H1 (cell line): ENCODE measurements at regions not wholly inside any gene's neighbourhood (a gene's known extent, or its start where the extent isn't known, plus 50 kb on each side); places are given as distances from the start of the nearest gene placed in this dataset.

Experiments used
- CTCF ChIA-PET: fragments of 300-600 bp; sonication (Branson Sonifier 250); formaldehyde crosslinking; loops from one replicate; lab custom pipeline; 2021; ENCODE audit not compliant: partially characterized antibody; lab: Charles Lee
- POLR2A ChIA-PET: fragments of 300-600 bp; sonication (Branson Sonifier 250); formaldehyde crosslinking; loops from one replicate; lab custom pipeline; 2021; ENCODE audit warnings: inconsistent platforms; ENCODE audit not compliant: partially characterized antibody; lab: Charles Lee
- DNase-seq, 2 experiments: peaks; one replicate each; pipeline versions ENCODE4 v3.0.0 to v3.0.0-alpha.2; 2010 to 2022; ENCODE audit warnings: low spot score in 2 of 2, low read depth in 1 of 2, mixed read lengths in 1 of 2
- FAIRE-seq: peaks from 2 replicates; lab custom pipeline; 2011; peaks lifted over from hg19 to GRCh38; lab: Jason Lieb, UNC
- H2AFZ ChIP-seq: 2 replicates; pipeline ENCODE4 v1.8.1; 2012; ENCODE audit warnings: low read length, inconsistent platforms
- H2AK5ac ChIP-seq: 2 replicates; pipeline ENCODE4 v1.6.1; 2013; ENCODE audit warnings: low read depth, low read length
- H2BK120ac ChIP-seq: replicated peaks from 2 replicates; pipeline ENCODE3; 2013; ENCODE audit warnings: low read depth, low read length, inconsistent platforms
- H2BK12ac ChIP-seq: 2 replicates; pipeline ENCODE4 v1.6.1; 2013; ENCODE audit warnings: low read depth, low read length
- H2BK15ac ChIP-seq: 2 replicates; pipeline ENCODE4 v1.6.1; 2013; ENCODE audit warnings: low read length
- H2BK20ac ChIP-seq: 2 replicates; pipeline ENCODE4 v1.6.1; 2013; ENCODE audit warnings: low read length
- H2BK5ac ChIP-seq: 2 replicates; pipeline ENCODE4 v1.6.1; 2013; ENCODE audit warnings: low read depth, low read length
- H3K14ac ChIP-seq: 2 replicates; pipeline ENCODE4 v1.6.1; 2013; ENCODE audit warnings: inconsistent platforms; ENCODE audit not compliant: insufficient read length
- H3K18ac ChIP-seq: 2 replicates; pipeline ENCODE4 v1.6.1; 2013; ENCODE audit warnings: low read length; ENCODE audit errors: extremely low read depth
- H3K23ac ChIP-seq: 2 replicates; pipeline ENCODE4 v1.6.1; 2013; ENCODE audit warnings: inconsistent platforms; ENCODE audit not compliant: insufficient read length
- H3K23me2 ChIP-seq: 2 replicates; pipeline ENCODE4 v1.6.1; 2013; ENCODE audit warnings: low read depth, low read length
- H3K27ac ChIP-seq: 2 replicates; pipeline ENCODE4 v1.6.1; 2011; ENCODE audit warnings: low read depth, low read length, inconsistent platforms
- H3K27me3 ChIP-seq, 4 experiments: replicated peaks in 1 of 4; 1 replicate in 1 of 4; 2 replicates in 3 of 4; pipeline versions ENCODE4 v1.6.1 to v1.8.1; 2011 to 2013; ENCODE audit warnings: low read length in 3 of 4, mild to moderate bottlenecking in 3 of 4, inconsistent platforms in 2 of 4, mixed read lengths in 2 of 4, moderate library complexity in 1 of 4; ENCODE audit not compliant: control insufficient read depth in 3 of 4, insufficient read depth in 3 of 4; ENCODE audit errors: extremely low read depth in 1 of 4
- H3K36me3 ChIP-seq, 4 experiments: 2 replicates each; pipeline versions ENCODE4 v1.6.1 to v1.8.1; 2011 to 2013; ENCODE audit warnings: mild to moderate bottlenecking in 4 of 4, low read length in 3 of 4, moderate library complexity in 2 of 4, control low read depth in 1 of 4, inconsistent platforms in 1 of 4; ENCODE audit not compliant: insufficient read depth in 4 of 4, control insufficient read depth in 2 of 4
- H3K4ac ChIP-seq: replicated peaks from 2 replicates; pipeline ENCODE3; 2013; ENCODE audit warnings: low read length, low read depth, mixed read lengths, inconsistent platforms; ENCODE audit not compliant: insufficient read length
- H3K4me1 ChIP-seq, 4 experiments: replicated peaks in 1 of 4; 1 replicate in 1 of 4; 2 replicates in 3 of 4; pipeline versions ENCODE4 v1.6.1 to v1.8.1; 2011 to 2013; ENCODE audit warnings: low read length in 3 of 4, inconsistent platforms in 2 of 4, mixed read lengths in 1 of 4; ENCODE audit not compliant: insufficient read depth in 4 of 4, control insufficient read depth in 3 of 4
- H3K4me2 ChIP-seq, 2 experiments: 2 replicates each; pipeline versions ENCODE4 v1.6.1 to v1.8.1; 2011 to 2013; ENCODE audit warnings: low read depth in 2 of 2, low read length in 2 of 2, control low read depth in 1 of 2, inconsistent platforms in 1 of 2, mild to moderate bottlenecking in 1 of 2; ENCODE audit not compliant: insufficient read depth in 1 of 2
- H3K4me3 ChIP-seq, 4 experiments: fragments of 200-600, 300-600 bp in 1 of 4; sonication (generic), shearing (Covaris generic), sonication (Bioruptor Twin) in 1 of 4; 2 replicates each; pipeline versions ENCODE4 v1.5.1 to v1.8.1; 2011 to 2016; ENCODE audit warnings: low read length in 4 of 4, low read depth in 3 of 4, control low read depth in 2 of 4, inconsistent platforms in 2 of 4, mild to moderate bottlenecking in 2 of 4, mixed read lengths in 1 of 4, moderate library complexity in 1 of 4; ENCODE audit not compliant: insufficient read depth in 2 of 4; ENCODE audit errors: extremely low read depth in 1 of 4
- H3K56ac ChIP-seq: replicated peaks from 2 replicates; pipeline ENCODE3; 2013; ENCODE audit warnings: low read depth, mild to moderate bottlenecking, mixed read lengths, low read length, inconsistent platforms; ENCODE audit not compliant: insufficient read length
- H3K79me1 ChIP-seq: 2 replicates; pipeline ENCODE4 v1.6.1; 2013; ENCODE audit warnings: low read depth, low read length, control low read depth
- H3K79me2 ChIP-seq, 2 experiments: 2 replicates each; pipeline versions ENCODE4 v1.6.1 to v1.8.1; 2012 to 2013; ENCODE audit warnings: low read length in 2 of 2, mild to moderate bottlenecking in 2 of 2, inconsistent platforms in 1 of 2; ENCODE audit not compliant: insufficient read depth in 2 of 2, control insufficient read depth in 1 of 2
- H3K9ac ChIP-seq, 4 experiments: replicated peaks in 1 of 4; 1 replicate in 1 of 4; 2 replicates in 3 of 4; pipeline versions ENCODE4 v1.6.1 to v1.8.1; 2011 to 2013; ENCODE audit warnings: low read depth in 3 of 4, low read length in 3 of 4, control low read depth in 2 of 4, mild to moderate bottlenecking in 2 of 4, moderate library complexity in 2 of 4, inconsistent platforms in 1 of 4; ENCODE audit errors: extremely low read depth in 1 of 4
- H3K9me3 ChIP-seq, 2 experiments: 2 replicates each; pipeline versions ENCODE4 v1.6.1 to v1.8.1; 2012 to 2013; ENCODE audit warnings: mild to moderate bottlenecking in 2 of 2, moderate library complexity in 2 of 2, control low read depth in 1 of 2, inconsistent platforms in 1 of 2, low read depth in 1 of 2, low read length in 1 of 2, mixed read lengths in 1 of 2; ENCODE audit not compliant: insufficient read depth in 2 of 2
- H4K20me1 ChIP-seq, 2 experiments: replicated peaks in 1 of 2; 2 replicates each; pipeline versions ENCODE3 to v1.8.1; 2011 to 2013; ENCODE audit warnings: inconsistent platforms in 2 of 2, low read length in 2 of 2, mild to moderate bottlenecking in 1 of 2; ENCODE audit not compliant: insufficient read depth in 2 of 2, control insufficient read depth in 1 of 2
- H4K5ac ChIP-seq: 2 replicates; pipeline ENCODE4 v1.6.1; 2013; ENCODE audit warnings: low read length, low read depth, mixed read lengths, inconsistent platforms; ENCODE audit not compliant: insufficient read length
- H4K8ac ChIP-seq: 2 replicates; pipeline ENCODE4 v1.8.0; 2013; ENCODE audit warnings: mild to moderate bottlenecking, moderate library complexity, low read length, inconsistent platforms; ENCODE audit not compliant: insufficient read depth; ENCODE audit errors: extremely low read depth
- H4K91ac ChIP-seq: replicated peaks from 2 replicates; pipeline ENCODE3; 2013; ENCODE audit warnings: low read length, mixed read lengths, inconsistent platforms; ENCODE audit not compliant: insufficient read length
- BCL11A ChIP-seq, 2 experiments: IDR thresholded peaks; one replicate each; pipeline ENCODE4 v1.6.1; 2011; ENCODE audit warnings: low read depth in 2 of 2, low read length in 2 of 2, mild to moderate bottlenecking in 2 of 2
- CREB1 ChIP-seq: IDR thresholded peaks from 2 replicates; pipeline ENCODE4 v1.6.1; 2012; ENCODE audit warnings: inconsistent platforms
- EZH2 ChIP-seq: fragments of 200-600 bp; sonication (generic); IDR thresholded peaks from 2 replicates; pipeline ENCODE4 v1.7.1; 2012; ENCODE audit warnings: low read depth, mild to moderate bottlenecking, moderate library complexity, low read length, inconsistent platforms; ENCODE audit not compliant: severe bottlenecking
- HDAC2 ChIP-seq, 2 experiments: fragments of 300-600 bp in 1 of 2; sonication (generic) in 1 of 2; IDR thresholded peaks; 2 replicates each; pipeline ENCODE4 v1.6.1; 2011 to 2012; ENCODE audit warnings: low read depth in 2 of 2, low read length in 2 of 2, mild to moderate bottlenecking in 2 of 2, moderate library complexity in 2 of 2, borderline replicate concordance in 1 of 2, inconsistent platforms in 1 of 2
- JUN ChIP-seq: IDR thresholded peaks from 2 replicates; pipeline ENCODE4 v1.6.1; 2011; ENCODE audit warnings: low read depth, mild to moderate bottlenecking, improper control_type of control experiment, low read length
- KDM1A ChIP-seq: fragments of 200-600, 300-600 bp; sonication (generic); IDR thresholded peaks from 2 replicates; pipeline ENCODE4 v1.7.1; 2016; ENCODE audit warnings: mild to moderate bottlenecking, low read length, borderline replicate concordance
- KDM5A ChIP-seq: fragments of 200-600 bp; IDR thresholded peaks from 2 replicates; pipeline ENCODE4 v1.7.1; 2012; ENCODE audit warnings: mild to moderate bottlenecking, low read length, inconsistent platforms, mixed read lengths
- PHF8 ChIP-seq: fragments of 200-600 bp; sonication (generic); conservative IDR thresholded peaks from 2 replicates; pipeline ENCODE4 v1.7.1; 2012; ENCODE audit warnings: low read depth, mild to moderate bottlenecking, inconsistent platforms, low read length, moderate library complexity
- RBBP5 ChIP-seq: IDR thresholded peaks from 2 replicates; pipeline ENCODE4 v1.7.1; 2012; ENCODE audit warnings: low read depth, mild to moderate bottlenecking, inconsistent platforms, low read length, moderate library complexity, borderline replicate concordance
- RFX5 ChIP-seq: IDR thresholded peaks from 2 replicates; pipeline ENCODE4 v1.6.1; 2011; ENCODE audit warnings: low read depth, low read length, improper control_type of control experiment, borderline replicate concordance
- SP4 ChIP-seq: IDR thresholded peaks from 2 replicates; pipeline ENCODE4 v1.6.1; 2012; ENCODE audit warnings: low read length, inconsistent platforms
- USF2 ChIP-seq: IDR thresholded peaks from 2 replicates; pipeline ENCODE4 v1.6.1; 2011; ENCODE audit warnings: low read length, improper control_type of control experiment
- YY1 ChIP-seq: IDR thresholded peaks from 2 replicates; pipeline ENCODE4 v1.6.1; 2011; ENCODE audit warnings: low read depth, mild to moderate bottlenecking, low read length
- WGBS, 2 experiments: shearing (Covaris generic) in 1 of 2; methylation state at CpG; one replicate each; pipeline versions ENCODE4 v1.1.6 to v1.1.7; 2013 to 2015; ENCODE audit warnings: low lambda C conversion rate in 2 of 2, mixed read lengths in 2 of 2, inconsistent platforms in 1 of 2, low coverage in 1 of 2, missing lambda C conversion rate in 1 of 2; ENCODE audit not compliant: insufficient replicate concordance in 2 of 2, insufficient coverage in 1 of 2, insufficient read length in 1 of 2; ENCODE audit errors: extremely low coverage in 1 of 2, missing lambda C conversion rate in 1 of 2; 5-methylcytosine and 5-hydroxymethylcytosine counted together

- no peaks in the 10 kb centered on the region for H3K79me1 ChIP-seq
- H2AFZ ChIP-seq, result no peak overlapping the region
- H2BK5ac ChIP-seq, result no peak overlapping the region
- no peak overlapping the region for H3K23ac ChIP-seq
- H4K91ac ChIP-seq, result no peak overlapping the region
- H2BK20ac ChIP-seq, result no peak overlapping the region
- DNase-seq (no peak), FAIRE-seq (no peak)
- no peak overlapping the region for H3K27ac ChIP-seq
- ChIA-PET CTCF (no interaction called here), POLR2A (no interaction called here)
- H3K9me3 ChIP-seq, result no peaks in the 10 kb centered on the region
- no peak overlapping the region for H3K4me2 ChIP-seq
- no peak overlapping the region for H3K14ac ChIP-seq
- H4K5ac ChIP-seq, result no peak overlapping the region
- no peaks in the 10 kb centered on the region for H3K79me2 ChIP-seq
- no peak overlapping the region for H3K18ac ChIP-seq
- no peak overlapping the region for H2BK12ac ChIP-seq
- H4K8ac ChIP-seq, result no peak overlapping the region
- H3K4me3 ChIP-seq, result no peak overlapping the region
- no peak overlapping the region for H2AK5ac ChIP-seq
- H3K36me3 ChIP-seq, result no peaks in the 10 kb centered on the region
- no peak overlapping the region for H3K4ac ChIP-seq
- no peak overlapping the region for H2BK15ac ChIP-seq
- no peaks in the 10 kb centered on the region for H4K20me1 ChIP-seq
- H3K56ac ChIP-seq, result no peak overlapping the region
- no peaks in the 10 kb centered on the region for H3K27me3 ChIP-seq
- H3K9ac ChIP-seq, result no peak overlapping the region
- no peaks in the 10 kb centered on the region for H3K4me1 ChIP-seq
- no peak overlapping the region for H2BK120ac ChIP-seq
- 88% methylated on average over 2 of the region's 2 CpGs; no CpG with 5 or more reads in 1 of the 2 experiments for WGBS, 2 experiments
- H3K23me2 ChIP-seq, result no peaks in the 10 kb centered on the region
- TF ChIP-seq HDAC2 (IDR thresholded peaks at IDR 0.05; ENCODE audit: borderline replicate concordance in 1 of 2, low read depth in 2 of 2, low read length in 2 of 2) (no peak), KDM5A (no peak), CREB1 (no peak), RFX5 (no peak), YY1 (no peak), RBBP5 (no peak), PHF8 (no peak), EZH2 (no peak), BCL11A (IDR thresholded peaks at IDR 0.05; ENCODE audit: low read depth in 2 of 2, low read length in 2 of 2) (no peak), SP4 (no peak), JUN (no peak), KDM1A (no peak), USF2 (no peak)
These were observed 77.6 kb upstream of the FRMPD4 start for GRCh38 chrX:12060489-12061260.
